H4 (cell line): ENCODE measurements at regions not wholly inside any gene's neighbourhood (a gene's known extent, or its start where the extent isn't known, plus 50 kb on each side); places are given as distances from the start of the nearest gene placed in this dataset.
A peak's percentile ranks its signal among the peaks of the same experiment; 100 is the strongest.

ENCODE experiments used
- DNase-seq: peaks from one replicate; pipeline ENCODE4 v3.0.0-alpha.2; 2015; ENCODE audit warnings: low spot score

- DNase-seq = peak; percentile 1
These were observed 165.5 kb downstream of the FBLN2 start for GRCh38 chr3:13714251-13714916.

GRCh38 chr3:13713396-13713795 is 164.5 kb downstream of the FBLN2 start:
- DNase-seq = no peak

GRCh38 chr3:13712682-13713180 is 163.8 kb downstream of the FBLN2 start:
- DNase-seq = peak; percentile 1

GRCh38 chr3:13711911-13712650 is 163.2 kb downstream of the FBLN2 start:
- peak; percentile 1 for DNase-seq

- DNase-seq = no peak
These were observed 161.3 kb downstream of the FBLN2 start for GRCh38 chr3:13710251-13710650.

GRCh38 chr3:13709706-13710105 is 160.8 kb downstream of the FBLN2 start:
- DNase-seq = no peak

GRCh38 chr3:13708871-13709595 is 160.1 kb downstream of the FBLN2 start:
- DNase-seq = no peak

GRCh38 chr3:13708301-13708700 is 159.4 kb downstream of the FBLN2 start:
- DNase-seq = no peak

GRCh38 chr3:13707456-13707855 is 158.5 kb downstream of the FBLN2 start:
- DNase-seq = no peak

GRCh38 chr3:13706886-13707285 is 158.0 kb downstream of the FBLN2 start:
- no peak for DNase-seq

GRCh38 chr3:13706451-13706850 is 157.5 kb downstream of the FBLN2 start:
- no peak for DNase-seq

GRCh38 chr3:13705702-13706280 is 156.9 kb downstream of the FBLN2 start:
- no peak for DNase-seq

GRCh38 chr3:13705051-13705450 is 156.1 kb downstream of the FBLN2 start:
- no peak for DNase-seq

GRCh38 chr3:13704174-13704573 is 155.2 kb downstream of the FBLN2 start:
- DNase-seq = no peak

GRCh38 chr3:13703071-13703470 is 154.1 kb downstream of the FBLN2 start:
- no peak for DNase-seq

GRCh38 chr3:13702286-13702685 is 153.4 kb downstream of the FBLN2 start:
- no peak for DNase-seq

- DNase-seq = no peak
These were observed 152.0 kb downstream of the FBLN2 start for GRCh38 chr3:13700889-13701288.

- no peak for DNase-seq
These were observed 151.4 kb downstream of the FBLN2 start for GRCh38 chr3:13700362-13700761.

- no peak for DNase-seq
These were observed 147.8 kb downstream of the FBLN2 start for GRCh38 chr3:13696699-13697098.

GRCh38 chr3:13693441-13693840 is 144.5 kb downstream of the FBLN2 start:
- no peak for DNase-seq

GRCh38 chr3:13690636-13691035 is 141.7 kb downstream of the FBLN2 start:
- no peak for DNase-seq
